Suppressor macrophage treated with lipopolysaccharide for 1 hour (primary cell): ENCODE measurements at regions not wholly inside any gene's neighbourhood (a gene's known extent, or its start where the extent isn't known, plus 50 kb on each side); places are given as distances from the start of the nearest gene placed in this dataset.

Experiments used
- DNase-seq, 3 donors: peaks; one replicate each; pipeline ENCODE4 v3.0.0-alpha.2; 2020 to 2022

GRCh38 chr22:49179886-49180682 is 647.6 kb downstream of the BRD1 start:
- no peak for DNase-seq

GRCh38 chr22:49179175-49179574 is 648.5 kb downstream of the BRD1 start:
- no peak for DNase-seq

- no peak for DNase-seq
Measured at GRCh38 chr22:49178246-49179005, 649.2 kb downstream of the BRD1 start.

- DNase-seq: no peak
Measured at GRCh38 chr22:49177666-49178065, 650.0 kb downstream of the BRD1 start.

GRCh38 chr22:49176956-49177355 is 650.7 kb downstream of the BRD1 start:
- DNase-seq: no peak

- DNase-seq: no peak
Measured at GRCh38 chr22:49170053-49170452, 657.6 kb downstream of the BRD1 start.

GRCh38 chr22:49169074-49169744 is 658.5 kb downstream of the BRD1 start:
- no peak for DNase-seq

- no peak for DNase-seq
Measured at GRCh38 chr22:49168219-49168813, 659.4 kb downstream of the BRD1 start.

GRCh38 chr22:49166746-49167145 is 660.9 kb downstream of the BRD1 start:
- DNase-seq: no peak

- no peak for DNase-seq
Measured at GRCh38 chr22:49166211-49166610, 661.5 kb downstream of the BRD1 start.

- no peak for DNase-seq
Measured at GRCh38 chr22:49164773-49165320, 662.8 kb downstream of the BRD1 start.

GRCh38 chr22:49163960-49164690 is 663.5 kb downstream of the BRD1 start:
- no peak for DNase-seq

- no peak for DNase-seq
Measured at GRCh38 chr22:49163258-49163959, 664.3 kb downstream of the BRD1 start.

GRCh38 chr22:49162841-49163240 is 664.8 kb downstream of the BRD1 start:
- no peak for DNase-seq

GRCh38 chr22:49161002-49161850 is 666.4 kb downstream of the BRD1 start:
- no peak for DNase-seq

- DNase-seq: no peak
Measured at GRCh38 chr22:49160261-49161001, 667.2 kb downstream of the BRD1 start.

GRCh38 chr22:49159711-49160110 is 668.0 kb downstream of the BRD1 start:
- DNase-seq: no peak

- no peak for DNase-seq
Measured at GRCh38 chr22:49158741-49159564, 668.7 kb downstream of the BRD1 start.
